Stomach (tissue), 4 donors: ENCODE measurements at regions not wholly inside any gene's neighbourhood (a gene's known extent, or its start where the extent isn't known, plus 50 kb on each side); places are given as distances from the start of the nearest gene placed in this dataset.

ENCODE experiments used
- EP300 ChIP-seq: sonication (generic); formaldehyde crosslinking; IDR thresholded peaks from one replicate; pipeline ENCODE4 v1.6.1; 2017; ENCODE audit warnings: antibody characterized with exemption
- TF ChIP-seq, protein P1 (sequence below), 7 experiments: fragments of 450-650 bp in 4 of 7; fragments of 200-600 bp in 3 of 7; sonication (generic) in 3 of 7; IDR thresholded peaks; one replicate each; pipeline ENCODE4 v1.5.1; 2016 to 2019; ENCODE audit warnings: antibody characterized with exemption in 7 of 7, control low read depth in 2 of 7, mild to moderate bottlenecking in 1 of 7

DNA sequence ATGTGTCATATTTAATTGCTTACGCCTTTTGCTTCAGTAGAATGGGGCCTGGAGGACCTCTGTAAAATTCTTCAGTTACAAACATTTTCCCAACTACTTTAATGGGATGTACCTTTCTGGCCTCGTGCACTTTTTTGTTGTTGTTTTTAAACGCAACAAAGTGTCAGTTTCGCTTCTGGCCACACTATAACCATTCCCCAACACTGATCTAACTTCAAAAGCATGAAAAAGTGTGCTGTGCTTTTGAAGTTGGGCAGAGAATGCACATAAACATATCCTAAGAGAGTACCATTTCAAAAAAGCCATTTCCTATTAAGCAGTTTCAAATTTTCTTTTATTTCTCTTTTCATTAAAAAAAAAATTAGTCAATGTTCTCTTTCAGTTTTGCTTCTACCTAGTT, 435.8 kb downstream of the CNTN6 start:
- no peak for TF ChIP-seq EP300
- TF ChIP-seq, protein P1, sequence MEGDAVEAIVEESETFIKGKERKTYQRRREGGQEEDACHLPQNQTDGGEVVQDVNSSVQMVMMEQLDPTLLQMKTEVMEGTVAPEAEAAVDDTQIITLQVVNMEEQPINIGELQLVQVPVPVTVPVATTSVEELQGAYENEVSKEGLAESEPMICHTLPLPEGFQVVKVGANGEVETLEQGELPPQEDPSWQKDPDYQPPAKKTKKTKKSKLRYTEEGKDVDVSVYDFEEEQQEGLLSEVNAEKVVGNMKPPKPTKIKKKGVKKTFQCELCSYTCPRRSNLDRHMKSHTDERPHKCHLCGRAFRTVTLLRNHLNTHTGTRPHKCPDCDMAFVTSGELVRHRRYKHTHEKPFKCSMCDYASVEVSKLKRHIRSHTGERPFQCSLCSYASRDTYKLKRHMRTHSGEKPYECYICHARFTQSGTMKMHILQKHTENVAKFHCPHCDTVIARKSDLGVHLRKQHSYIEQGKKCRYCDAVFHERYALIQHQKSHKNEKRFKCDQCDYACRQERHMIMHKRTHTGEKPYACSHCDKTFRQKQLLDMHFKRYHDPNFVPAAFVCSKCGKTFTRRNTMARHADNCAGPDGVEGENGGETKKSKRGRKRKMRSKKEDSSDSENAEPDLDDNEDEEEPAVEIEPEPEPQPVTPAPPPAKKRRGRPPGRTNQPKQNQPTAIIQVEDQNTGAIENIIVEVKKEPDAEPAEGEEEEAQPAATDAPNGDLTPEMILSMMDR (IDR thresholded peaks at IDR 0.05), result no peak
